Calu3 (cell line): ENCODE measurements at regions not wholly inside any gene's neighbourhood (a gene's known extent, or its start where the extent isn't known, plus 50 kb on each side); places are given as distances from the start of the nearest gene placed in this dataset.

Experiments
- BruUV-seq: library from RNA; stranded (reverse); fragments of 400-500 nt; replicated peaks from 2 replicates; lab custom pipeline; 2021; lab: Mats Ljungman, UMichigan
- CTCF ChIA-PET: fragments of 300-600 bp; sonication (Branson Sonifier 250); formaldehyde crosslinking; loops from one replicate; lab custom pipeline; 2022; ENCODE audit warnings: antibody characterized with exemption; lab: Charles Lee
- DNase-seq: peaks from one replicate; pipeline ENCODE4 v3.0.0; 2022
- H3K27ac Mint-ChIP-seq: one replicate; pipeline ENCODE4 v1.8.0; 2022; ENCODE audit warnings: mixed read lengths; ENCODE audit not compliant: unreplicated experiment
- H3K27me3 Mint-ChIP-seq: one replicate; pipeline ENCODE4 v1.8.0; 2022; ENCODE audit warnings: mixed read lengths; ENCODE audit not compliant: unreplicated experiment
- H3K36me3 Mint-ChIP-seq: one replicate; pipeline ENCODE4 v1.8.0; 2022; ENCODE audit warnings: mild to moderate bottlenecking, moderate library complexity, mixed read lengths; ENCODE audit not compliant: insufficient read depth, unreplicated experiment
- H3K4me1 Mint-ChIP-seq: one replicate; pipeline ENCODE4 v1.8.0; 2022; ENCODE audit warnings: mild to moderate bottlenecking, low read depth, mixed read lengths; ENCODE audit not compliant: unreplicated experiment
- H3K4me3 Mint-ChIP-seq: one replicate; pipeline ENCODE4 v1.8.0; 2022; ENCODE audit warnings: mild to moderate bottlenecking, low read depth, moderate library complexity, mixed read lengths; ENCODE audit not compliant: unreplicated experiment
- H3K9me3 Mint-ChIP-seq: one replicate; pipeline ENCODE4 v1.8.0; 2022; ENCODE audit warnings: low read depth, mixed read lengths; ENCODE audit not compliant: unreplicated experiment
- CTCF ChIP-seq: fragments of 200-600 bp; IDR thresholded peaks from one replicate; pipeline ENCODE4 v1.8.0; 2022; ENCODE audit warnings: antibody characterized with exemption; ENCODE audit not compliant: unreplicated experiment
- intact Hi-C: fragments of 100-400 bp; cut with micrococcal nuclease; formaldehyde crosslinking; loops from one replicate; pipeline ENCODE4 v1.10.0; 2022; ENCODE audit not compliant: unreplicated experiment

DNA sequence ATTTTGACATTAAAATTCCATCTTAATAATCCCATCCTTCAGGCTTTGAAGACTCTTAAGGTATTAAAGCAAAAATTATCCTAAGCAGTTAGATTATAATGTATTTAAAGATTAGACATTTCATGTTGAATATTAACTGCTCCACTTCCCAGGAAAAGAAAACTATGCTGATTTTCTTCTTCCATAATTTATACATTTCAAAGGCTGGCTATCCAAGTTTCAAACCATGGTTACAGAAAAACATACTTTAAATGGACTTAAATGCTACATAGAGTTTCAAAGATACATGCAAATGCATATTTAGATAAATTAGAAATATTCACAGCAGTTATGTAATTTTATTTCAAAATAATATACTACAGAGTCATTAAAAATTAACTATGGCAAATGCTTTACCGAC is 1505.6 kb upstream of the ZEB2 start:
- no TSS peak for BruUV-seq

DNA sequence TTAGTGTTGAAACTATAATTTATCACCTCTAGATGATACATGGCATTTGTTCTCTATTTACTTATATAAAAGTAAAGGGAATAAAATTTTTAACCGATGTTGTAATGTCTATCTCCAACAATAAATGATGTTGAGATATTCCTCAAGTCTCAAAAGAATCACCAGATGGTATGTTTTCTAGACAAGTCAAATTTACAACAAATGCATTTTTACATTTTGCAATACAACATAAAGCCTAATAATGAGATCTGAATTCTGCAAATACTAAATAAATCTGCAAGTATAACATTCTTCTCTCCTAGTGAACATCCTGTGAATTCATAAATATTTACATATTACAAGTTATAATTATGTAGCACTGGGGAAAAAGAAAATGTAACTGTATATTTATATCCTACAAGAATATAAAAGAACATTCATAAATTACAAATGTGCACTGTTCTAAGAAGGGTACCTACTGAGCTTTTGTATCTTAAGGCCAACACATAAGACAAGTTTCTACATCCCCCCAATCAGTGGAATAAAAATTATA is 1504.4 kb upstream of the ZEB2 start:
- intact Hi-C loops: no loop called here
- CTCF ChIA-PET: no interaction called here
- peaks cover 4% of the 10 kb centered on the region for H3K9me3 Mint-ChIP-seq
- BruUV-seq: no TSS peak
- H3K27me3 Mint-ChIP-seq: no peaks in the 10 kb centered on the region
- no peaks in the 10 kb centered on the region for H3K4me1 Mint-ChIP-seq
- H3K4me3 Mint-ChIP-seq: no peak overlapping the region
- H3K36me3 Mint-ChIP-seq: no peaks in the 10 kb centered on the region
- no peak for TF ChIP-seq CTCF
- DNase-seq: no peak
- H3K27ac Mint-ChIP-seq: no peak overlapping the region

More for the DNA sequence above, 1505.6 kb upstream of the ZEB2 start:
- H3K4me3 Mint-ChIP-seq: no peak overlapping the region
- no peaks in the 10 kb centered on the region for H3K4me1 Mint-ChIP-seq
- intact Hi-C loops: no loop called here
- peaks cover 4% of the 10 kb centered on the region for H3K9me3 Mint-ChIP-seq
- DNase-seq: no peak
- H3K27ac Mint-ChIP-seq: no peak overlapping the region
- H3K27me3 Mint-ChIP-seq: no peaks in the 10 kb centered on the region
- no peak for TF ChIP-seq CTCF
- H3K36me3 Mint-ChIP-seq: no peaks in the 10 kb centered on the region
- CTCF ChIA-PET: no interaction called here

DNA sequence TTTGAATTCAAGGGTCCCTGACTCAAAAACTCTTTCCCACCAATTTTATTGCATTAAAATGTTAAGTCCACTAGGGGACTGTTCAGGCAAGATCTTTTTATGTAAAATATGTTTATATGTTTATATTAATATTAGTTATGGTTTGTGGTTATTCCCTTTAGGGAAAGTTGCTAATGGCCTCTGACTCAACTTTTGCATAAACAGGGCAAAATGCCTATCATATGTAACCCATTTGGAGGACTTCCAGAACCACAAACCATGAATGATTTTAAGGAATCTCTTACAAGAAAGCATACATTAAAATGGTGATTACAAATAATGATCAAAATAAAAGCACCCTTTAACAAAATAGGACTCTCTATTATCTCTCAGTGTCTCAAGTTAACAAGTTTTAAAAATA is 1484.5 kb upstream of the ZEB2 start:
- Mint-ChIP-seq H3K36me3 (no peaks in the 10 kb centered on the region), H3K4me3 (no peak overlapping the region), H3K9me3 (no peaks in the 10 kb centered on the region), H3K27me3 (no peaks in the 10 kb centered on the region), H3K27ac (no peak overlapping the region), H3K4me1 (no peaks in the 10 kb centered on the region)
- CTCF ChIA-PET: no interaction called here
- DNase-seq: no peak
- intact Hi-C loops: no loop called here
- no peak for TF ChIP-seq CTCF
- BruUV-seq: no TSS peak

DNA sequence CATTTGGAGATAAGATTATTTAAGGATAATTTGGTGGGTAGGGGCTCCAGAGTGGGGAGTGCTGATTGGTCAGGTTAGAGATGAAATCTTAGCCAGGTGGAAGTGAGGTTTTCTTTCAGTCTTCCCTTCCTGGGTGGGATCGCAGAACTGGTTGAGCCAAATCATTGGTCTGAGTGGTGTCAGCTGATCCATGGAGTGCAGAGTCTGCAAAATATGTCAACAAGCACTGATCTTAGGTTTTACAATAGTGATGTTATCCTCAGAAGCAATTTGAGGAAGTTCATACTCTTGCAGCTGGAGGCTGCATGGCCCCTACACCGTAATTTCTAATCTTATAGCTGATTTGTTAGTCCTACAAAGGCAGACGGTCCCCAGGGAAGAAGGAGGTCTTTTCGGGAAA is 1483.4 kb upstream of the ZEB2 start:
- H3K4me1 Mint-ChIP-seq: no peaks in the 10 kb centered on the region
- intact Hi-C loops: no loop called here
- no peak for TF ChIP-seq CTCF
- no peaks in the 10 kb centered on the region for H3K9me3 Mint-ChIP-seq
- CTCF ChIA-PET: no interaction called here
- no peaks in the 10 kb centered on the region for H3K36me3 Mint-ChIP-seq
- BruUV-seq: no TSS peak
- no peak for DNase-seq
- H3K27ac Mint-ChIP-seq: no peak overlapping the region
- no peaks in the 10 kb centered on the region for H3K27me3 Mint-ChIP-seq
- no peak overlapping the region for H3K4me3 Mint-ChIP-seq
